NOMO-1 treated with DMSO at 0.1 percent for 48 hours (cell line): ENCODE measurements at regions not wholly inside any gene's neighbourhood (a gene's known extent, or its start where the extent isn't known, plus 50 kb on each side); places are given as distances from the start of the nearest gene placed in this dataset.

Experiments used
- DNase-seq: peaks from one replicate; lab custom pipeline; 2025; ENCODE audit not compliant: unreplicated experiment; lab: John Stamatoyannopoulos, UW

GRCh38 chr4:41359422-41359775, 102.7 kb downstream of the UCHL1 start:
- no peak for DNase-seq

- no peak for DNase-seq
Measured at GRCh38 chr4:41359836-41360213, 103.1 kb downstream of the UCHL1 start.

- DNase-seq, result no peak
Measured at GRCh38 chr4:41360214-41360920, 103.6 kb downstream of the UCHL1 start.

- DNase-seq, result no peak
Measured at GRCh38 chr4:41360921-41361793, 104.4 kb downstream of the UCHL1 start.

DNA sequence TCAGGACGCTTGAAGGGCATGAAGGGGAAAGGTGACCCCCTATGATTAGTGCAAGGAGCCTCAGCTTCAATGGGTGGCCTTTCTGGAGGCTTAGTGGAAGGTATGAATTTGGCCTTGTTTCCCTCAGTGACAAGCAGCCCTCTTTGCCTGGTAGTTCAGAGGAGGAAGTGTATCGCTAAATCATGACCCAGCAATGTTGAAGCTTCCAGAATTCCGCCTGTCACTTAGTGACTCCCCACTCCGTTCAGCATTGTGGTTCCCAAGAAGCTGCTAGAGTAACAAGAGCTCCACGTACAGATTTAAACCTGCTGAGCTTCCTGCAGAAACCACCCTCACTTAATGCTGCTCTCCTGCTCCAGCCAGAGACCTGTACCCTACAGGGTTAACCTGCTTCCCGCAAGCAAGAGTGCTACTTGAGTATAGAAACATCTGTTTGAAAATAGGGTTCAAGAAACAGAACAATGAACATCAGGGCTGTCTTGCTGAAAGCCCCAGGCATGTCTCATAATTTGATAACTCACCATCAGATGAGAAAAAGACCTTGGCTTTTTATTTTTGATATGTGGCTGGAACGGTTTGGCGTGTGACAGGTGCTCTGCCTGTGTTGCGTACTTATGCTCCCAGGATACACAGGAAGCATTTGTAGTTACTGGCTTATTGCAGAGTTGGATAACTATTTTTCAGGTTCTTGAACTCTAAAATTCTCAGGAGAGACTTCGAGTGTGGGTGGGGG, 105.2 kb downstream of the UCHL1 start:
- no peak for DNase-seq

DNA sequence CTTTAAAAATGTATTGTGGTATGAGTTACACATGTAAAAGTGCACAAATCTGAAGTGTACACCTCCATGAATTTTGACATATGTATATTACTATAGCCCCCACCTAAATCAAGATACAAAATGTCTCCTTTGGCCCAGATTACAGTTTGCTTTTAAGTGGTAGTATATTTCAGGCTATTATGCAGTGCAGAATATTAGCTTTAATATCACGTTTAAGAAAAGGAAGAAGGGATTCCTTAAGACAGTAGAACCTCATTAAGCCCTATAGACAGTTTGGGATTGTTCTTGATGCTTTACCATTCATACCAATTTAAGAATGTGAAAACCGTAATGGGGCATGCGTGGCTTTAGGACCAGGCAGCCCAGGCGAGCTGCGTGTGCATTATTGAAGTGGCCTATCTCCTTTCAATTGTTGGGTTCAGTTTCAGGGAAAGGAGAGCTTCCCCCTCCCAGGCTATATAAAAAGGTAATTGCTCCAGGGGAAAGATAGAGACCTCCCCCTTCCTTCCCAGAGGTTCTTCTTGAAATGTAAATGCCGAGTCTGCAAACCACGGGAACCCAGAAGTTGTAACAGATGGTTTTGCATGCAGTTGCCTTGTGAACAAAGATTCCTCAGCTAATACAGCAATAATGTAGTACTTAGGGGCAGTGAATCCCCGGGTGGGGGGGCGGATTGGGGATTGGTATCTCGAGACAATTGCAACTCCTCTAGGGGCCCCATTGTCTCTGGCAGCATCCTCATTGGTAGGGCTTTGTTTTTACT, 106.1 kb downstream of the UCHL1 start:
- DNase-seq, result no peak

DNA sequence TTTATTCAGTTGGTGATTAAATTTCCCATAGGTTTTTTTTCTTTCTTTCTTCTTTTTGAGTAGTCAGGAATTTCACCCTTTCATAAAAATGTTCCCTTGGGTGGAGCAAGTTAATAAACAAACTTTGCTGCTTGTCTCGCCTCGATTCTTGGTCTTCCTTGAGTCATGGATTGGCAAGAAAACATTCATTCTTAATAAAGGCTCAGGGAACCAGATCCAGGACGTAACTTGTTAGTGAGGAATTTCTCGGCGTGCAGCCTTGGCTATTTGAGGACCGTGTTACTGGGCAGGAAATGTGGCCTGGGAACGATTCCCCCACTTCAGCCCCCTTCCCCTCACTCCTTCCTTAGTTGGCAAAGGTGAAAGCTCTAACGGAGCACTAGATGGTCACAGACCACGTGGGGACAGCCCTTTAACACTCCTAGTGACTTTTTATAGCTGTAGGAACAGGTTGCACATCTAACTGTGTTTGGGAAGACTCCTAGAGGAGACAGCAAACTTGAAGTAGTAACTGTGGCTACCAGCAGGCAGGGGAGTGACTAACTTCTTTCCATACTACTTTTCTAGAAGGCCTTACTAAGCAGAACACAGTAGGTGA, 106.8 kb downstream of the UCHL1 start:
- no peak for DNase-seq

DNA sequence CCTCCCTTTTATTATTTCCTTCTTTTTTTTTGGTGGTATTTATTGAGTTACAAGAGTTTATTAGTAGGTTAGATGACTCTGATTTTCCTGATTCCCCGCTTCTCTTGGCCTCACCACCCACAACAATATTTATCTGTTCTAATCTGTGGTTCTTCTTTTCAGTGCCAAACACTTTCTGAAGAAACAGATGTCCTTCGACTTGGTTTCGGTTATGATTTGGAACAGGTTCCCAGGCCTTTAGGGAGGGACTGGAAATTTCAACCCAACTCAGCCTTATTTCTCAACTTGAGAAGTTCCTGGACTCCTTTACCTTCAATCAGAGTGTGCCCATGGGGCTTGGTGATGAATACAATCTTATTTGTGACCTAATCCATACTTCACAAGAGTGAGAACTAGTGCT, 108.1 kb downstream of the UCHL1 start:
- no peak for DNase-seq

- no peak for DNase-seq
Measured at GRCh38 chr4:41365681-41366080, 109.0 kb downstream of the UCHL1 start.

DNA sequence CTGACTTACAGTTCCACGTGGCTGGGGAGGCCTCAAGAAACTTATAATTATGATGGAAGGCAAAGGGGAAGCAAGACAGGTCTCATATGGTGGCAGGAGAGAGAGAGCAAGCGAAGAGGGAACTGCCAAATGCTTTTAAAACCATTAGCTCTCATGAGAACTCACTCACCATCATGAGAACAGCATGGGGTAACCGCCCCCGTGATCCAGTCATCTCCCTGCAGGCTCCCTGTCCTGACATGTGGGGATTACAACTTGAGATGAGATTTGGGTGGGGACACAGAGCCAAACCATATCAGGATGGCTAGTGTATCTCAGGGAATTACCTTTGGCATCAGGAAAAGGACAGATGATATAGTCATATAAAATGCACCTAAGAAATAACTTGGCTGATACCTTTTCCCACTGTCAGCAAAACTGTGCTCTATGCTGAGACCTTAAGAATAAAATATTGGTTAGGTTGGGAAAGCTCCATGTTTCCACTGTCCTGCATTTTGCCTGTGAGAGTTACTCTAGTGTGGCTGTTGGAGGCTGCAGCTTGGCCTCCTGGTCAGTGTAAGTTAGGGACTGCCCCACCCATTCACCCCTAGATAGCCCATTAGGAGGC, 110.3 kb downstream of the UCHL1 start:
- DNase-seq, result no peak

DNA sequence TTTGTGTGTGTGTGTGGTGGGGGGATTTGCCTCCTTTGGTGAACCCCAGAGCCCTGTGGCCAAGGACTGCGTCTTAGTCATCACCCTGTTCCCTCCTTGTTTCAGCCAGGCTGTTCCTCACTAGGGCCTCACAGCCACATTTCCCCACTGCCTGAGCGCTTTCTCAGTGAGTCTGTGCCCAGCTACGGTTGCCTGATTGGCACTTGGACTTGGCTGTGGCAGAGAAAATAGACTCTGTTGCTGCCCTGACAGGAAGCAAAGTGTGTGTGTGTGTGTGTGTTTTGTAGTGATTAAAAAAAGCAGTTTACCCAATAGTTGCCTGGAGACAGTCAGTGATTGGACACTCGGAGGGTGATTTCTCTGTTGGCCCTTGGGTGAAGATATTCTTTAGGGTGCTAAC, 113.0 kb downstream of the UCHL1 start:
- no peak for DNase-seq

DNA sequence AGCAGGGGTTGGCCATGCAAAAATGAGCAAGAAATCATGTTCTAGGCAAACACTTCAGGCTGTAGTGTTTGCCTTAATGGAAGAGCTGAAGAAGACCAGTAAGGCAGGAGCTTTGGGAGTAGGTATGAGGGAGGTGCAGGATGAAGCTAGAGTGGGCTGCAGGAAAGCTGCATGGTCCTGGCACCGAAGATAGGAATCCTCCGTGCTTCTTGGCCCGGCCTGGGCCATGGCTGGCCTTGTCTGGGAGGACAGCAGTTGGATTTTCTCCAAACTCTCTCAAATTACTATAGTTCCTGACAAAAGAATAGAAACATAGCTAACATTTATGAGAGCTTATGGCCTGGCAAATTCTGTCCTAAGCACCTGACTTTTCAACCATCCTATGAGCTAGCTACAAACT, 116.5 kb downstream of the UCHL1 start:
- DNase-seq, result no peak

- DNase-seq, result no peak
Measured at GRCh38 chr4:41374490-41374889, 117.8 kb downstream of the UCHL1 start.

GRCh38 chr4:41375561-41375960, 118.8 kb downstream of the UCHL1 start:
- no peak for DNase-seq

- DNase-seq, result no peak
Measured at GRCh38 chr4:41377196-41377595, 120.5 kb downstream of the UCHL1 start.

DNA sequence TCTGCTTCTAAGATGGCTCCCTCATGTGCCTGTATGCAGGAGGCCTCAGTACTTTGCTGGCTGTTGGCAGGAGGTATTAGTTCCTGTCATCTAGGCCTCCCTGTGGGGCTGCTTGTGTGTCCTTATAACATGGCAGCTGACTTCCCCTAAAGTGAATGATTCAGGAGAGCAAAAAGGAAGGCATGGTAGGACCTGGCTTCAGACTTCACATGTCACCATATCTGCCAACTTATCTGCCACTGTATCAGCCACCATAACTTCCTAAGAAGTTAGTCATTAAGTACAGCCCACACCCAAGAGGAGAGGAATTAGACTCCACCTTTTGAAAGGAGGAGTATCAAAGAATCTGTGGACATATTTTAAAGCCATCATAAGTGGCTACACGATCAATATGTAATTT, 122.5 kb downstream of the UCHL1 start:
- DNase-seq, result no peak

- DNase-seq, result no peak
Measured at GRCh38 chr4:41380511-41381157, 123.9 kb downstream of the UCHL1 start.

GRCh38 chr4:41381384-41381783, 124.7 kb downstream of the UCHL1 start:
- DNase-seq, result no peak

- DNase-seq, result no peak
Measured at GRCh38 chr4:41384992-41385391, 128.3 kb downstream of the UCHL1 start.

DNA sequence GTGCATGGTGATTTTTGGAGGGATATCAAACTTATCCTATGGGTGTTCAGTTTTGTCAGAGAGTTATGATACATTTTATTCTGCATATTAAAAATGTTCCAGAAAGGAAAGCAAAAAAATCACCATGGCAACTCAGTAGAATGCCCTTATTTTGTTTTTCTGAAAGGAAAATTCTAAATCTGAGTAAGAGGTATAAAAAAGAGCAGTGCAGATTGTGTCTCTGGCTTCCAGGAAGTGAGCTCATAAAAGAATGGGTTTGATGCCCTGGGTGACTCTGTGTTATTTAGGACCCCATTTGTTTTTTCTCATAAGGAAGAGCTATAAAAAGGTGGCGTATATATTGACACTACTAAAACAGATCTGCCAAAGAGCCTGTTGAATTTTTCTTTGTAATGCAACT, 128.8 kb downstream of the UCHL1 start:
- no peak for DNase-seq
